NCI-H1092 (cell line): ENCODE measurements at regions not wholly inside any gene's neighbourhood (a gene's known extent, or its start where the extent isn't known, plus 50 kb on each side); places are given as distances from the start of the nearest gene placed in this dataset.

Experiments
- DNase-seq: peaks from one replicate; lab custom pipeline; 2025; lab: John Stamatoyannopoulos, UW

- no peak for DNase-seq
Observed at GRCh38 chr5:24831989-24832388, 187.2 kb upstream of the CDH10 start.

DNA sequence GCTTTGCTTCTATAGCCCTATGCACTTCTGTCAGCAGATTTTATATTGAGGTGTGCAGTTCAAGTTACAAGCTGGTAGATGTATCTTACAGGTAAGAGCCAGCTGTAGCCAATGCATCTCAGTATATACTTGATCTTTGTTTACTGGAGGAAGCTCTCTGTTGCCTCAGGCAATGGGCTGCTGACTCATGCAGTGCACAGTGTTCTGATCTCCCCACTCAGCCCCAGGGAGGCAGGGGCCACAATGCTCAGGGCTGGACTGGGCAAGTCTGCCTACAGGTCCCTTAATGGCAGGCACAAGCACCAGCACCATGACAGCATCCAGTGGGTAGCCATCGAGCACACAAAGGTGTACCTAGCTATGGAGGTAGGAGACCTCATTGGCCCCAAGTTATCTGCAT, 178.8 kb upstream of the CDH10 start:
- no peak for DNase-seq

- DNase-seq = no peak
Observed at GRCh38 chr5:24819841-24820240, 175.1 kb upstream of the CDH10 start.

GRCh38 chr5:24817966-24818365, 173.2 kb upstream of the CDH10 start:
- DNase-seq = no peak

DNA sequence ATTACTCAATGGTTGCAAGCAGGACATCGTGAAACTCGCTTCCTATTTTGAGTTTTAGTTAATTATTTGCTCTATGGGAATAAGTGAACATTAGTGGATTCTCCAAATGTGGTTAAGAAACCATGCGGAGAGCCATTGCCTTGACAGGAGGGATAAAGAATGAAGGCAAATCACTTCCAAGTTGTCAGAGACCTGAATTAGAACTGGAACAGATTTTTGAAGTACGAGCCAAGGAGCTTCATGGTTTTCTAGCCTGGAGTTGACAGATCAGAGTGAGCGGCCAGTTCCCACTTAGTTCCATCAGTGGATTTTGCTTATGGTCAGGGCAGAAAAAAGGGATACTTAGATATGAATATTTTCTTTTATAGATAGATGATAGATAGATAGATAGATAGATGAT, 171.4 kb upstream of the CDH10 start:
- DNase-seq = no peak

DNA sequence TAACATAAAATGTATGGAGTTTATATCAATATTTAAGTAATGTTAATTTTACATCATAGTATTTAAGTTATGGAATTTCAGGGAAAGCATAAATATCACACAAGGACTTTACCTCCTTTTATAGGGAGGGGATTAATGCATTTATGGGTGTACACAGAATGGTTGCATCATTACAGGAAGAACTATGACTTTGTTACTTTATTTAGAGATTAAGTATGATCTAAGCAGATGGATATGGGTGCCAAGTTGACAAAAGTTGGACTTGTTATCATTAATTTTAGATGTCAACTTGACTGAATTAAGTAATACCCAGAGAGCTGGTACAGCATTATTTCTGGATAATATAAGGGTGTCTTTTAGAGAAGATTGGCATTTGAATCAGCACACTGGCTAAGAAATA, 160.5 kb upstream of the CDH10 start:
- no peak for DNase-seq

- DNase-seq = no peak
Observed at GRCh38 chr5:24804221-24804681, 159.5 kb upstream of the CDH10 start.

- DNase-seq = no peak
Observed at GRCh38 chr5:24791326-24791725, 146.5 kb upstream of the CDH10 start.

DNA sequence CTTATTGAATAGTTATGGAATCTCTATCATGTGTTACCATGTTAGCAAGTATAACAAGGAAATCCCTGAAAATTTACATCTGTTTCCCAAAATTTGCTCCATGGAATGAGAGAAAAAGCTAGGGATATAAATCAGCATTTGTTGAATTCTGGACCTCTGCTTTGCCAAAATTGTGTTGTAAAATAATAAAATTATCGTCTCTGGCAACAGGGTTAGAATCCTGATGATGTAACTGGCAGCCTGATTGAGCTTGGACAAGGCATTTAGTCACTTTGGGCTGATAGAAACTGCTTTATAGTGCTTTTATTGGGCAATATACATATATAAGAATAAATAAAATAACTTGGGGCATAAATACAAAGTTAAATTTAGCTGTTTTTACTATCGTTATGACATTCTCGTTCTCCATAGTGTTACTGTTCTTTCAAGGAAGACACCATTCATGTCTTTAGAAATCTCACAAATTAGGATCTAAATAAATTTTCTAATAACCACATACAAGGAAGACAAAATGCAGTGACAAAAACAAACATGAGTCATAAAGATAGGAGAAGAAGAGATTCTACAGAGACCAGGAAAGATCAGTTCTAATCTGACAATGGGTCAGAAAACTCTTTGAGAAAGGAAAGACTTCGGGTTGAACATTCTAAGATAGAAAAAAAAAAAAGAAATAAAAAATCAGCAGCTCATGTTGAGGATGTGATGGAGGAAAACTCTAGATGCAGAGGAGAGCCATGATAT, 145.0 kb upstream of the CDH10 start:
- DNase-seq = no peak

GRCh38 chr5:24788829-24789514, 144.2 kb upstream of the CDH10 start:
- no peak for DNase-seq

DNA sequence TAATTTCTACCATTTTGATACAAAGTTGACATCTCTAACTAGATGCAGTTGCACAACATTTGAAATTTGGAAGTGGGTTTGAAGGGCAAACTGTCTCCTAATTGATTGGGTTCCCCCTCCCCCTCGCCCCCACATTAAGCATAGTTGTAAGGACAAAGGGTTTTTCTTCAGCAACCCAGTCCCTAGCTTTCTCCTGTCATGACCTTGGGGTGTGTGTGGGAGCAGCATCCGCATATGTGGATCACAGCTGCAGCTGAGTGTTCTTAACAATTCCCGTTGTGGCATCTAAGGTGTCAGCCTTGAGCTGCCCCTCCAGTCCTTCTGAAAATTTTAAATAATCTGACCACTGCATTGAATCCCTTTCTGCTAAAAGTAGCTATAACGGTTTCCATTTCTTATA, 141.3 kb upstream of the CDH10 start:
- DNase-seq = no peak

DNA sequence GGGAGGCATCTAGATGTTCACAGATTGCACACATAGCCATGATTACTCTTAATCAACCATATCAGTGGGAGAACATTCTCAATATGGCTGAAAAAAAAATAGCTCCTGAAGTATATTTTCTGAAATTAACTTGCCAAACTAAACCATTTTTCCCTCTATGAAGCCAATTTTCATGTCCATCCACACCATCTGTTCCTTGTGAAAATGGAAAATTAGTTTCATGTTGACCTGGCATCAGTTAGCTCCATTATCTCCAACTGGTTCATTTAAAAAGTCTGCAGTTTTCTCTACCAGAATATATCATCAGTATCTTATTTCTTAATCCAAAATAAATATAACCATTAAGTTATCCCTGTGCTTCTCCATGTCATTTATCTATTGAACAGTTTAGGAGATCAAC, 138.8 kb upstream of the CDH10 start:
- no peak for DNase-seq

DNA sequence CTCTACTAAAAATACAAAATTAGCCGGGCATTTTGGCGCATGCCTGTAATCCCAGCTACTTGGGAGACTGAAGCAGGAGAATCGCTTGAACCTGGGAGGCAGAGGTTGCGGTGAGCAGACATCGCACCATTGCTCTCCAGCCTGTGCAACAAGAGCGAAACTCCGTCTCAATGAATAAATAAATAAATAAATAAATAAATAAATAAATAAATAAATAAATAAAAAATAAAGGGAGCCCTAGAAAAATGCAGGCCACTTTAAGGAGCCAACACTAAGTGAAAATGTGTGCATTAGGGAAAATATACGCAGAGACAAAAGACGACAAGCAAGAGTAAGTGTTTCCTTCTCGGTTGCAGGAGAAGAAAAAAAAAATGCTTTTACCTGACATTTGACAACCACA, 132.6 kb upstream of the CDH10 start:
- no peak for DNase-seq

GRCh38 chr5:24773261-24773660, 128.5 kb upstream of the CDH10 start:
- no peak for DNase-seq

DNA sequence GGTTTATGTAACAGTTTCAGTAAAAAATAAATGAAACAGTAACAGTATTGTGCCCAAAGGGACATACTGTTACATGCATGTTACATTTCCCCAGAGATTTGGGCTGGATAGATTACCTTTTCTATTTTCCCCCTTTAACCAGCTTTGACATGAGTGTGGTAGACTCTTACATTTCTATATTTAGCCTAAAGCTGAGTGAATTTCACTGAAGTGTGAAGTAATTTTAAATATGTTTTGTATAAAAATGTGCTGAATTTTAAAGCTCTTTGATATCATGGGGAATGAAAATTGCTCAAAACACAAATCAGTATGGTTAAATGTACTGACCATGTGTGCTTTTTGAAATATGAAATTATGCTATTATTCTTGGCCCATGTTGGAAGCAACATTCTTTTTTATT, 122.3 kb upstream of the CDH10 start:
- DNase-seq = no peak

GRCh38 chr5:24765219-24765618, 120.4 kb upstream of the CDH10 start:
- no peak for DNase-seq

DNA sequence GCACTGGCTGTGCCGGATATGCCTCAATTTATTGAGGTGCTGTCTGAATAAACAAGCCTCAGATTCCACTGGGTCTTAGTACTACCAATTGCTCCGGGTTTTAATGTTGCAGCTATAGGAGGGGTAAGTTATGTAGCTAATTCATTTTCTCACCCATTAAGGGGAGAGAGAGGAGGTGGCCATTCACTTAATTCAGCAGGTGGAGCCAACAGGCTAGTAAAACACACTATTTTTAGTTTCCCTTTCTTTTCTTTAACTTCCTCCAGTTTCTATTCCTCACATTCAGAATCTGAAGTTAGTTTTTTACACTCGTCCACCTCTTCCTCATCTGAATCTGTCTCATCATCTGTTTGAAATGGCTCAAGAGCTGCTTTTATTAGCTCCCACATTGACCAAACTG, 105.6 kb upstream of the CDH10 start:
- no peak for DNase-seq

DNA sequence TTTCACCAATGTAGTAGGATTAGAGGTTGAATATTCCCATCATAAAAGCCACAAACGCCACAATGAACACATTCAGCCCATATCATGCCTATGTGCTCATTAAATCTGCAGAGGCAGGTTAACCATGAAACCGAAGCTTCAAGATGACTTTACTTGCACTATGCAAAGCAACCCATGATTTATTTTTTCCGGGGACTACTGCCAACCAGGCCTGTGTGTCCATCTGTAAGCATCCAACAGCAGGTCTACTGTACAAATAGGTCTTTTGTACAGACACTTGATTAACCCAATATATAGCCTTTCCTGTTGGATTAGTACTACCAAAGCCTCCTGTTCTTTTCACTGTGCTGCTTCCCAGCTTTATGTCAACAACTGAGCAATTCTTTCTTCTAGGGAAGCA, 104.9 kb upstream of the CDH10 start:
- no peak for DNase-seq

GRCh38 chr5:24747327-24747726, 102.5 kb upstream of the CDH10 start:
- no peak for DNase-seq

- DNase-seq = no peak
Observed at GRCh38 chr5:24742334-24742733, 97.6 kb upstream of the CDH10 start.

DNA sequence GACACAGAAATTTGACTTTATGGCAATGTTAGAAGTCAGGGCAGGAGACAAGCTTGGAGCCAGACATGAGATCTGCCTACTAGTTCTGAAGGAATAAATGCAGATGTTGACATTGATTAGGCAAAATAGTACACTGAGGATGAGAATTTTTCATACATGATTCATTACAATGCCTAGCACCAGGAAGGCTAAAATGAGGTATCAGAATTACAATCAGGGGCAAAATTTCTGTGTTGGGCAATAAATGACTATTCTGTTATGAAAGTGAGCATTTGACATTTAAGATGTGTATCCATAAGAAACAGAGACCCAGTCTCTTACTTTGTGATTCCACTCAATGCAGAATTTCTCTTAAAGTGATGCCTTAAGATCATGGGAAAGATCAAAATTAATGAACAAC, 92.4 kb upstream of the CDH10 start:
- DNase-seq = no peak

- DNase-seq = no peak
Observed at GRCh38 chr5:24735284-24735683, 90.5 kb upstream of the CDH10 start.

- no peak for DNase-seq
Observed at GRCh38 chr5:24732184-24732583, 87.4 kb upstream of the CDH10 start.

DNA sequence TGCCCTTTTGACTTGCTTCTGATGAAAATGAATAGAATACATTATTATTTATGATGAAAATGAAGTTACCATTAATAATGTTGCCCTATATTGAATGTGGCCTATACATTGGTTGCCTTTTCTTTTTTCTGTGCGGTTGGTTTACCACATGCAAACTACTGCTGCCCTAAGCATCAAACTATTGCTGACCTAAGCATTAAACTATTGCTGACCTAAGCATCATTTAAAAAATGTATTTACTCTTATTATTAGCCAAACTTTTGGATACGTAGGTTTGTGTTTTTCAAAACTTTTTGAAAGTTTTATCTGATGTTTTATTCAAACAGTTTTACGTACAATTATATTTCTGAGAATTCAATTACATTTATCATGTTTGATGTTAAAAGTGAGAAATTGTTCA, 76.0 kb upstream of the CDH10 start:
- DNase-seq = no peak
